Testis (tissue), 2 donors: ENCODE measurements at regions not wholly inside any gene's neighbourhood (a gene's known extent, or its start where the extent isn't known, plus 50 kb on each side); places are given as distances from the start of the nearest gene placed in this dataset.

ENCODE experiments used
- CTCF ChIP-seq, 3 experiments: fragments of 450-650 bp in 2 of 3; fragments of 200-600 bp in 1 of 3; sonication (generic) in 1 of 3; IDR thresholded peaks; one replicate each; pipeline ENCODE4 v1.5.1; 2016 to 2019; ENCODE audit warnings: antibody characterized with exemption in 3 of 3, mild to moderate bottlenecking in 2 of 3, moderate library complexity in 1 of 3
- POLR2A ChIP-seq: fragments of 450-650 bp; IDR thresholded peaks from one replicate; pipeline ENCODE4 v1.6.1; 2017; ENCODE audit warnings: antibody characterized with exemption, mild to moderate bottlenecking, moderate library complexity

- TF ChIP-seq CTCF (IDR thresholded peaks at IDR 0.05) (no peak), POLR2A (no peak)
Measured at GRCh38 chr1:187877220-187877619, 1048.5 kb downstream of the PLA2G4A start.
